ENCODE measurements at regions not wholly inside any gene's neighbourhood (a gene's known extent, or its start where the extent isn't known, plus 50 kb on each side); places are given as distances from the start of the nearest gene placed in this dataset.

- H3K9me3 ChIP-seq, result no peaks in the 10 kb centered on the region
- H3K27me3 ChIP-seq, result no peaks in the 10 kb centered on the region
- H3K27ac ChIP-seq, result no peak overlapping the region
- no peak overlapping the region for H3K4me3 ChIP-seq
- WGBS, 2 donors (ENCODE audit: low coverage in 1 of 2), result 71 to 78% methylated on average over 2 of the region's 2 CpGs
- no peak for ATAC-seq
- no peaks in the 10 kb centered on the region for H3K4me1 ChIP-seq
- no peaks in the 10 kb centered on the region for H3K36me3 ChIP-seq
- no peak for TF ChIP-seq EP300 (IDR thresholded peaks at IDR 0.05)
- TF ChIP-seq POLR2A (IDR thresholded peaks at IDR 0.05), result no peak
- TF ChIP-seq CTCF (IDR thresholded peaks at IDR 0.05), result no peak
- no peak for TF ChIP-seq POLR2AphosphoS5 (IDR thresholded peaks at IDR 0.05)
Measured at GRCh38 chr13:94896238-94896637, 183.9 kb upstream of the SOX21 start.

GRCh38 chr13:94886191-94886590, 173.8 kb upstream of the SOX21 start:
- whole genome bisulfite sequencing, 2 donors (ENCODE audit: low coverage in 1 of 2), result 37 to 72% methylated on average over 2 of the region's 2 CpGs
- TF ChIP-seq POLR2AphosphoS5 (IDR thresholded peaks at IDR 0.05) (no peak), CTCF (IDR thresholded peaks at IDR 0.05) (no peak), EP300 (IDR thresholded peaks at IDR 0.05) (no peak), POLR2A (IDR thresholded peaks at IDR 0.05) (no peak)
- Histone ChIP-seq H3K27me3 (no peaks in the 10 kb centered on the region), H3K4me1 (no peaks in the 10 kb centered on the region), H3K9me3 (no peaks in the 10 kb centered on the region), H3K36me3 (no peaks in the 10 kb centered on the region), H3K4me3 (no peak overlapping the region), H3K27ac (no peak overlapping the region)
- no peak for ATAC-seq

DNA sequence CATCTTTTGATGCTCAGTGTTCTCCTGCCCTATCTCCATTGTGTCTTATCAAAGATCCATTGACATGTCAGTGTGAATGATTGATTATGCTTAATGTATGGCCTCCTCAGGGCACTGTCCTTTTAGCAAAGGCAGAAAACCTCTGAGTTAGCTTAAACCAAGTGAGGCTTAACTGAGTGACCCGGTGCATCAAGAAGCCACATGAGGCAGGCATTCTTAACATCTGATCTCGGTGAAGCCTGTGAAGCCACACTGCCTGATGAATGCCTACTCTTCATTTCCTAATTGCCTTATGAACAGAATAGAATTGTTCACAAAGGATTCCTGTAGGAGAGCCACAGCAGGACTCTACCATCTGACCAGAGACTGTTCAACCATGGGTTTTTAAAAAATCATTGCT, 168.1 kb upstream of the SOX21 start:
- no peaks in the 10 kb centered on the region for H3K36me3 ChIP-seq
- H3K4me1 ChIP-seq, result no peaks in the 10 kb centered on the region
- no peak for ATAC-seq
- no peaks in the 10 kb centered on the region for H3K27me3 ChIP-seq
- H3K9me3 ChIP-seq, result peaks cover 0 to 12% (median 0%) of the 10 kb centered on the region in 3 donors
- no peak overlapping the region for H3K27ac ChIP-seq
- TF ChIP-seq POLR2AphosphoS5 (IDR thresholded peaks at IDR 0.05) (no peak), EP300 (IDR thresholded peaks at IDR 0.05) (no peak), CTCF (IDR thresholded peaks at IDR 0.05) (no peak), POLR2A (IDR thresholded peaks at IDR 0.05) (no peak)
- 40 to 54% methylated on average over 2 of the region's 2 CpGs for WGBS, 2 donors (ENCODE audit: low coverage in 1 of 2)
- H3K4me3 ChIP-seq, result no peak overlapping the region

- Histone ChIP-seq H3K4me3 (no peak overlapping the region), H3K27ac (no peak overlapping the region), H3K27me3 (no peaks in the 10 kb centered on the region), H3K36me3 (no peaks in the 10 kb centered on the region), H3K9me3 (peaks cover 0 to 12% (median 0%) of the 10 kb centered on the region in 3 donors), H3K4me1 (no peaks in the 10 kb centered on the region)
- 63 to 69% methylated on average over 7 of the region's 7 CpGs for WGBS, 2 donors (ENCODE audit: low coverage in 1 of 2)
- no peak for ATAC-seq
- TF ChIP-seq EP300 (IDR thresholded peaks at IDR 0.05), result no peak
- no peak for TF ChIP-seq POLR2AphosphoS5 (IDR thresholded peaks at IDR 0.05)
- TF ChIP-seq CTCF (IDR thresholded peaks at IDR 0.05), result no peak
- TF ChIP-seq POLR2A (IDR thresholded peaks at IDR 0.05), result no peak
Measured at GRCh38 chr13:94878602-94879165, 166.3 kb upstream of the SOX21 start.

DNA sequence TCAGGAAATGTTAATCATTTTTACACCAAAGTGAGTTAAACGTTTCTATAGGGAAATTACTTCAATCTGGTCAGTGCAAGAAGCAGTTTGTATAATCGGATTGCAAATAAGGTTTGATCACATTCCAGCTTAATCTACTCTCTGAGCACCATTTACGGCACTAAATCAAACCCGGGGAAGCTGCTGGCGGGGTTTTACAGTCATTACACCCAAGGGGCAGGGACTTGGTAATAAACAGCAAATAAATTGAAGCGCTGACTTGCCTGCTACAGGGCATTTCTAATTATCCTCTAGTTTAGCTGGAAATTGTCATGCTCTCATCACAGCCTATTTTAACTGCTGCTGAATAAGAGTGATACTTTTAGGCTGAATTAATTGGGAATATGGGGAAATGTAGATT, 152.1 kb upstream of the SOX21 start:
- no peaks in the 10 kb centered on the region for H3K27me3 ChIP-seq
- no peaks in the 10 kb centered on the region for H3K9me3 ChIP-seq
- H3K27ac ChIP-seq, result no peak overlapping the region
- 53 to 54% methylated on average over 4 to 6 of the region's 6 CpGs for WGBS, 2 donors (ENCODE audit: low coverage in 1 of 2)
- ATAC-seq, result no peak
- no peaks in the 10 kb centered on the region for H3K4me1 ChIP-seq
- H3K36me3 ChIP-seq, result no peaks in the 10 kb centered on the region
- TF ChIP-seq CTCF (IDR thresholded peaks at IDR 0.05), result no peak
- TF ChIP-seq EP300 (IDR thresholded peaks at IDR 0.05), result no peak
- TF ChIP-seq POLR2A (IDR thresholded peaks at IDR 0.05), result no peak
- TF ChIP-seq POLR2AphosphoS5 (IDR thresholded peaks at IDR 0.05), result no peak
- H3K4me3 ChIP-seq, result no peak overlapping the region

Data from gastroesophageal sphincter (tissue), 4 donors.